Epidermal melanocyte (primary cell): ENCODE measurements at regions not wholly inside any gene's neighbourhood (a gene's known extent, or its start where the extent isn't known, plus 50 kb on each side); places are given as distances from the start of the nearest gene placed in this dataset.

Experiments used
- DNase-seq: peaks from one replicate; pipeline ENCODE4 v3.0.0; 2011; ENCODE audit warnings: low spot score; ENCODE audit not compliant: insufficient read length

DNA sequence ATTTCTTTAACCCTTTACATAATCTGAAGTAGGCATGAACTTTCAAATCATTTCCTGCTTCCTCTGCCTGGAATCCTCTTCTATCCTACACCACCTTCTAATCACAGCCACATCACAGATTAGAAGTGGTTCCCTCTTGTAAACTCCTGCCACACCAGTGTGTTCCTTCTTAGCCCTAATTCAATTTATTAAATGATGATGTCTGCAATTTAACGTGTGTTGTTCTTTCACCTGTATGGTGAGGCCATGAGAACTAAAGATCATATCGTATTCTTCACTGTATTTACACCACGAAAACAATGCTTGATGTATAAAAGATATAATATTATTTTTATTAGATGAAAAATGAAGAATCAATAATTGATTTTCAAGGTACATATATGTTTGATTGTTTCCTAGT is 494.3 kb downstream of the EPHA4 start:
- no peak for DNase-seq

- no peak for DNase-seq
Measured at GRCh38 chr2:221085341-221085900, 486.7 kb downstream of the EPHA4 start.

DNA sequence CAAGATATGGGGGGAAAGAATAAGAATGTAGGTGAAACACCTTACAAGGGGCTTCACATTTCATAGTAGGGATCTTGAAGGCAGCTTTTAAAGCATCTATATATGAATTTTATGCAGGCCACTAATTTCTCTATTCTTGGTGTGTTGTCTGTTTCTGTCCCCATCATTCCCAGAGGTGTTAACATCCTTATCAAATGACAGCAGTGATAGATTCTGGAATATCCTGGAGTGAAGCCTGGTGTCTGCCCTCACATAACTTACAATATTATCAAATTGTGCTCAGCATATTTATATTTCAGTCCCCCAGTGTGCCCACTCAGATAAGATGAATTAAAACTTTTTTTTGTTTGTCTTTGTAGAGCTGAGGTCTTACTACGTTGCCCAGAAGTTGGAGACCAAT is 486.2 kb downstream of the EPHA4 start:
- no peak for DNase-seq

GRCh38 chr2:221087779-221088178 is 484.3 kb downstream of the EPHA4 start:
- DNase-seq = no peak

DNA sequence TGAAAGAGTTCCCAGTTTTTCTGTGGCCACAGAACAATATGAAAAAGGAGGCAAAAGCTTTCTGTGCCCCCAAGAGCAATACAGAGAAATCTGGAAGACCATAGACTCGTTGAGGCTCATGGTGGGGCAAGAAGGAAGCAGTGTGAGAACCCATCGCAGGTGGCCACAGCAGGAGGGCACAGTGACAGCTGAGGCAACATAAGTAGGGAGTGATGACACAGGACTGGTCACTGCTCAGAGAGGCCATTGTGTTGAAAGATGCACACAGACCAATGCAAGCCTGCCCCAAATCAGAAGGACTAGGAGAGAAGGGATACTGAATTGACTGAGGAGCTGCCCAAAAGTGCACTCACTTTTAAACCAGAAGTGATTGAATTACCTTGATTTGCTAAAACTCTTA is 483.6 kb downstream of the EPHA4 start:
- DNase-seq = no peak

- DNase-seq = no peak
Measured at GRCh38 chr2:221095356-221095755, 476.7 kb downstream of the EPHA4 start.

- no peak for DNase-seq
Measured at GRCh38 chr2:221096706-221097567, 475.2 kb downstream of the EPHA4 start.

GRCh38 chr2:221097568-221097915 is 474.6 kb downstream of the EPHA4 start:
- no peak for DNase-seq

DNA sequence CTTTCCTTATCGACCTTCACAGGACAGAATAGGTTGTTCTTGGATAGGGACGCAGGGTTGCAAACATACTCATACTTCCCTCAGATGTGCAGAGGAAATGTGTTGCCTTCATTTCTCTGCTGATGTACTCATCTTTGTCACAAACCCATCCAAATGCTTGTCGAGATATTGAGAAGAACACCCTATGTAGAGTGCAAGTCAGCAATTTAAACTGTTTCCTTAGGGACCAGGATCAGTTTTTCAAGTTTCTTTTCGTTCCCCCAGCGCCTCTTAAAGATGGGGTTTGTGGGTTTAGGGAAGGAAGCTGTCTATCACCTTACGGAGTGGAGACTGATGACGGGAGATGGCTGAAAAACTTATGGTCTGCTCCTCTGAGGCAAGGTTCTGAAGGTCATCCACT is 474.2 kb downstream of the EPHA4 start:
- no peak for DNase-seq

GRCh38 chr2:221100467-221101089 is 471.5 kb downstream of the EPHA4 start:
- DNase-seq = no peak

- DNase-seq = no peak
Measured at GRCh38 chr2:221102896-221103688, 469.0 kb downstream of the EPHA4 start.

- no peak for DNase-seq
Measured at GRCh38 chr2:221103930-221104329, 468.2 kb downstream of the EPHA4 start.

- no peak for DNase-seq
Measured at GRCh38 chr2:221104361-221104811, 467.7 kb downstream of the EPHA4 start.

DNA sequence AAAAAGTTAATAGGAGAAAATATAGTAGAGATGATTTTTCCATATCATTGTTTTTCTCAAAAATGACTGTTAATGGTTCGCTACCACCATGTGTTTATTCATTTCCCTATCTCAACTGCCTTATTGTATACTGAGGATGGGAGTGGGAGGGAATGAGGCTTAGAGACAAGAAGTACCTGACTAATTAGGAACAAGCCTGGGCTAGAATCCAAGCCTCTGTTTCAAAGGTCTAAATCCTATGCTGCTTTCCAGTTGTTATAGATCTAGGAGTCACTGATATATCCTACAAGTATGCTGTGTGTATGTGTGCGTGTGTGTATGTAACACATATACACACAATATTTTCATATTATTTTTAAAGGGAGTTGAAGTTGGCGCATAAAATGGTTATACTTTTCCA is 465.9 kb downstream of the EPHA4 start:
- no peak for DNase-seq

- no peak for DNase-seq
Measured at GRCh38 chr2:221107424-221107823, 464.7 kb downstream of the EPHA4 start.

- no peak for DNase-seq
Measured at GRCh38 chr2:221109552-221109951, 462.6 kb downstream of the EPHA4 start.

DNA sequence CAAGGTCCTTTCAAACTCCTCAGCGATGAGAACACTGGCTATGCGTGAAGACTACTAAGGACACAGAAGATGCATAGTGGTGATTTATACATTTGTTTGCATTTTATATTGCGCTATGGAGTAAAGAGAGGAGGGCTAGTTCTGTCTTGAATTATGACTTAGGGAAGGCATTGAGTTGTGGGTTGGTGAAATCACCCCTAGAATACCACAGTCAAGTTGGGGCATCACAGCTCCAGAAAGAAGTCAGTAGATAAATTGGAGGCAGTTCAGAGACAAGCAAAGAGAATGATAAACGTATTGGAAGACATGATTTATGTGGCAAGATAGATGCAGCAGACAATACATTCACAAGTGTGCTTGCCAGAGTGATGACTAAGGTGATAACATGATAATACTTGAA is 460.4 kb downstream of the EPHA4 start:
- no peak for DNase-seq

GRCh38 chr2:221112744-221113143 is 459.4 kb downstream of the EPHA4 start:
- DNase-seq = no peak

GRCh38 chr2:221115944-221116343 is 456.2 kb downstream of the EPHA4 start:
- DNase-seq = no peak

- DNase-seq = no peak
Measured at GRCh38 chr2:221120643-221121042, 451.5 kb downstream of the EPHA4 start.

DNA sequence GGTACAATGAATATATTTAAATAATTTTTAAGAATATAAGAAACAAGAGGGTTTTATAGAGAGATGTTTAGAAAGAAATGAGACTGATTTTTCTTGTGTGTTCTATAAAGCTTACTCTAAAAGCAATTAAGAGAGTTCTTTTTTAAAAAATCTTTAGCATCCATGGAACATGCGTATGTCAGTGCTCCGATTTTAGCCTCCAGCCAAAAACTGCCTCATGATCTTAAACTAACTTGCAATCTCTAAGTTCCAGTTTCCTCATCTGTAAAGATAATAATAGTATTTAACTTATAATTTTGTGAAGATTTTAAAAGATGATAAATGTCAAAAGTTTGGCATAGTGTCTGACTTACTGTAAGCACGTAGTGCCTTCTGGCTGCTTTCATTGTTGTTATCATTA is 448.7 kb downstream of the EPHA4 start:
- no peak for DNase-seq
